Ovary (tissue), 7 donors: ENCODE measurements at regions not wholly inside any gene's neighbourhood (a gene's known extent, or its start where the extent isn't known, plus 50 kb on each side); places are given as distances from the start of the nearest gene placed in this dataset. TPM values are rescaled to one million over a fixed set of nuclear protein-coding genes. Genes with fewer than 3 reads are reported as not detected.

Experiments used
- DNase-seq, 5 donors: peaks; one replicate each; pipeline ENCODE4 v3.0.0-alpha.2; 2019 to 2020
- H3K27ac ChIP-seq, 2 donors: fragments of 200-600 bp; one replicate each; pipeline versions ENCODE4 v1.5.1 to v1.8.0; 2019 to 2022
- H3K27me3 ChIP-seq: fragments of 200-600 bp; one replicate; pipeline ENCODE4 v1.8.0; 2022
- H3K36me3 ChIP-seq: fragments of 200-600 bp; sonication (generic); one replicate; pipeline ENCODE4 v1.5.1; 2019
- H3K4me1 ChIP-seq: one replicate; pipeline ENCODE4 v1.8.1; 2013; ENCODE audit warnings: mild to moderate bottlenecking, moderate library complexity; ENCODE audit not compliant: insufficient read depth
- H3K4me3 ChIP-seq: fragments of 200-600 bp; sonication (generic); one replicate; pipeline ENCODE4 v1.5.1; 2017
- H3K9me3 ChIP-seq, 2 donors: fragments of 200-600 bp in 1 of 2; sonication (generic) in 1 of 2; one replicate each; pipeline versions ENCODE4 v1.5.1 to v1.8.1; 2013 to 2019; ENCODE audit warnings: mild to moderate bottlenecking in 1 of 2, moderate library complexity in 1 of 2
- CTCF ChIP-seq, 3 donors: fragments of 450-650 bp in 2 of 3; fragments of 200-600 bp in 1 of 3; IDR thresholded peaks; one replicate each; pipeline versions ENCODE4 v1.5.1 to v1.8.0; 2016 to 2022; ENCODE audit warnings: antibody characterized with exemption in 3 of 3, mild to moderate bottlenecking in 1 of 3
- EP300 ChIP-seq: sonication (generic); formaldehyde crosslinking; IDR thresholded peaks from one replicate; pipeline ENCODE4 v1.6.1; 2017; ENCODE audit warnings: antibody characterized with exemption
- POLR2A ChIP-seq: fragments of 450-650 bp; IDR thresholded peaks from one replicate; pipeline ENCODE4 v1.6.1; 2017; ENCODE audit warnings: antibody characterized with exemption, mild to moderate bottlenecking, moderate library complexity
- WGBS, 3 donors: extraction: QIAGEN DNeasy Blood & Tissue Kit in 1 of 3; methylation state at CpG; one replicate each; pipeline versions ENCODE4 v1.1.5 to v1.1.7; 2013 to 2017; 5-methylcytosine and 5-hydroxymethylcytosine counted together
- intact Hi-C, 4 donors: fragments of 100-400 bp; cut with DNase I; formaldehyde crosslinking; loops; one replicate each; pipeline versions ENCODE4 v1.11.0 to v1.15.1; 2022 to 2023
- microRNA-seq, 3 donors: library from miRNA; unstranded; fragments of <30 nt; microRNA quantifications; one replicate each; pipeline versions ENCODE4 to v1.2.0, GENCODE V29; 2019 to 2020
- small RNA-seq: library from RNA; depleted of rRNA; stranded (forward); fragments of <200 nt; gene quantifications from one replicate; pipeline ENCODE3, GENCODE V24; 2016
- donor health status: DM: no; HTN: no; CAD: no; lungs with moderate emphysema.
- donor health status: DM: no; HTN: no; CAD: no.
- donor health status: Bipolar disorder and iron deficiency.
- donor health status: DM: no; HTN: no; CAD: no.
- donor health status: DM: yes; HTN: yes; CAD: no.

- Histone ChIP-seq H3K27me3 (no peaks in the 10 kb centered on the region), H3K27ac (peak overlapping the region in 1 of 2 donors; percentile 38), H3K9me3 (no peaks in the 10 kb centered on the region), H3K4me1 (peaks cover 6% of the 10 kb centered on the region), H3K4me3 (no peak overlapping the region), H3K36me3 (no peaks in the 10 kb centered on the region)
- 2 to 15% (median 6%) methylated on average over 3 of the region's 3 CpGs for WGBS, 3 donors
- intact Hi-C loops = no loop called here
- DNase-seq = peak in 1 of 5 donors; percentile 16
- TF ChIP-seq POLR2A = no peak
- no peak for TF ChIP-seq EP300
- no peak for TF ChIP-seq CTCF (IDR thresholded peaks at IDR 0.05)
Measured at GRCh38 chr11:103851166-103851651, 185.2 kb upstream of the DDI1 start.

Small RNA genes lying in the stretch of these regions (microRNA-seq; reads per million reads assigned to microRNA genes)
- gene MIR4693 = 0 reads per million in 3 donors

Small RNA genes lying in the stretch of these regions (small RNA-seq; reads per million reads assigned to genes)
- gene MIR4693 = not detected
